ENCODE measurements at regions not wholly inside any gene's neighbourhood (a gene's known extent, or its start where the extent isn't known, plus 50 kb on each side); places are given as distances from the start of the nearest gene placed in this dataset.

DNA sequence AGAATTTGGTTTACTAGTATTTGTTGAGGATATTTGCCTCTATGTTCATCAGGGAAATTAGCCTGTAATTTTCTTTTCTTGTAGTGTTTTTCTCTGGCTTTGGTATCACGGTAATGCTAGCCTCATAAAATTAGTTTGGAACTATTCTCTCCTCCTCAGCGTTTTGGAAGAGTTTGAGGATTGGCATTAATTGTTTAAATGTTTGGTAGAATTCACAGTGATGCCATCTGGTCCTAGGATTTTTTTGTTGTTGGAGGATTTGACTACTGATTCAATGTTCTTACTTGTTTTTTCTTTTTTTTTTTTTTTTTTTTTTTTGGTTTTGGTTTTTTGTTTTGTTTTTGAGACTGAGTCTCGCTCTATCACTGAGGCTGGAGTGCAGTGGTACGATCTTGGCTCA, 156.2 kb upstream of the BTBD3 start:
- FAIRE-seq (no peak), DNase-seq (ENCODE audit: insufficient read length, low spot score) (no peak)
- TF ChIP-seq PAX5 (IDR thresholded peaks at IDR 0.05; ENCODE audit: insufficient read depth, low read length, severe bottlenecking) (no peak), POLR2A (IDR thresholded peaks at IDR 0.05; ENCODE audit: low read depth, low read length) (no peak), SPI1 (IDR thresholded peaks at IDR 0.05; ENCODE audit: low read depth, low read length) (no peak), POU2F2 (IDR thresholded peaks at IDR 0.05; ENCODE audit: low read depth, low read length) (no peak), TAF1 (IDR thresholded peaks at IDR 0.05; ENCODE audit: low read depth, low read length) (no peak), POLR2AphosphoS5 (IDR thresholded peaks at IDR 0.05; ENCODE audit: low read depth, low read length) (no peak)

DNA sequence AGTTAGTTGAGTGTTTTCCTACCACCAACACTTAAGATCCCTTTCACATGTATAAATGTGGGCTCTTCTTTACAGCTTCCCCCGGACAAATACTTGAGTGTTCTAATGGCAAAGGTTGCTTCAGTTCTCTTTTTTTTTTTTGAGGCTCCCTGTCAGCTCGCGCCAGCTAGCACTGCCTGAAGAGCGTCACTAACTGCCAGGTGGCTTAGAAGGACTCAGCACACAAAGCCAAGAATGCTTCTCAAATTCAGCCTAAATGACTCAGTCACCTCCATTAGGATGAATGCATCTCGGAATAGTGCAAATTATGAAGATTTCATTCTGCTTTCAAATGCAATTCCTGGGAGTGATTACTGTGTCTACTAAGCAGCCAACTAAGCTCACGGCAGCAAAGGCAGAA, 150.7 kb upstream of the BTBD3 start:
- no peak for DNase-seq (ENCODE audit: insufficient read length, low spot score)
- TF ChIP-seq TAF1 (IDR thresholded peaks at IDR 0.05; ENCODE audit: low read depth, low read length) (no peak), POU2F2 (IDR thresholded peaks at IDR 0.05; ENCODE audit: low read depth, low read length) (no peak), SPI1 (IDR thresholded peaks at IDR 0.05; ENCODE audit: low read depth, low read length) (no peak), PAX5 (IDR thresholded peaks at IDR 0.05; ENCODE audit: insufficient read depth, low read length, severe bottlenecking) (no peak), POLR2AphosphoS5 (IDR thresholded peaks at IDR 0.05; ENCODE audit: low read depth, low read length) (no peak), POLR2A (IDR thresholded peaks at IDR 0.05; ENCODE audit: low read depth, low read length) (no peak)

DNA sequence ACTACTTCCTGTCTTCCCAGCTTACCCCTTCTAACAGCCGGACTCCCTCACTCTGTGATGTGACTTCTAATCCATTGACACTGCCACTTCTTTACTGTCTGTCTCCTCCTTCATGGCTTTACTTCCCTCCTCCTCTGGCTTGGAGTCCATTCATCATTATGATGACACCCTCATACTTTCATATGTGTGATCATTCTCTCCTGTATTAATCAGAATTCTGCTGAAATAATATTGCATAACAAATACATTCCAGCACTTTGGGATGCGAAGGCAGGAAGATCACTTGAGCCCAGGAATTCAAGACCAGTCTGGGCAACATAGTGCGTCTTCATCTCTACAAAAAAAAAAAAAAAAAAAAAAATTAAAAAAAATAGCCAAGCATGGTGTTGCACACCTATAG, 147.9 kb upstream of the BTBD3 start:
- TF ChIP-seq POLR2A (IDR thresholded peaks at IDR 0.05; ENCODE audit: low read depth, low read length): no peak
- TF ChIP-seq PAX5 (IDR thresholded peaks at IDR 0.05; ENCODE audit: insufficient read depth, low read length, severe bottlenecking): no peak
- no peak for TF ChIP-seq POU2F2 (IDR thresholded peaks at IDR 0.05; ENCODE audit: low read depth, low read length)
- no peak for TF ChIP-seq TAF1 (IDR thresholded peaks at IDR 0.05; ENCODE audit: low read depth, low read length)
- DNase-seq (ENCODE audit: insufficient read length, low spot score) (no peak), FAIRE-seq (no peak)

More for the DNA sequence above, 150.7 kb upstream of the BTBD3 start:
- no peak for FAIRE-seq

DNA sequence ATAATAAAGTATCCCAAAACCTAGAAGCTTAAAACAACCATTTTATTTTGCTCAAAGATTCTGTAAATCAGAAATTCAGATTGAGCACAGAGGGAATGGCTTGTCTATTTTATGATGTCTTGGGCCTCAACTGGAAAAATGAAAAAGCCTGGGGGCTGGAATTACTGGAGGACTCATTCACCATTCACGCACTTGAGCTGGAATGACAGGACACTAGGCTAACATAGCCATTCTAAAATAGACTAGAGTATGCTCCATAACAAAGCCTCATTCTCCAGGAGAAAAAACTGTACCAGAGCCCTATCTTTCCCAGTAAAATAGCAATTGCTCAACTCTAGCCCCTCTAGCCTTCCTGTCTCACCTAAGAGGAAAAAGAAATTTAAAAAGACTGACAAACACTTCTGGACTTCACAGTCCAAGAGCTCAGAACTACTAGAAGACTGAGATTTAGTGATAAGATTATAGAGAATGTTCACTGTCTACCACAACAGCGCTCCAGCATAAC, 145.4 kb upstream of the BTBD3 start:
- TF ChIP-seq SPI1 (IDR thresholded peaks at IDR 0.05; ENCODE audit: low read depth, low read length) (no peak), POU2F2 (IDR thresholded peaks at IDR 0.05; ENCODE audit: low read depth, low read length) (no peak), POLR2AphosphoS5 (IDR thresholded peaks at IDR 0.05; ENCODE audit: low read depth, low read length) (no peak), PAX5 (IDR thresholded peaks at IDR 0.05; ENCODE audit: insufficient read depth, low read length, severe bottlenecking) (no peak), TAF1 (IDR thresholded peaks at IDR 0.05; ENCODE audit: low read depth, low read length) (no peak), POLR2A (IDR thresholded peaks at IDR 0.05; ENCODE audit: low read depth, low read length) (no peak)
- DNase-seq (ENCODE audit: insufficient read length, low spot score) (no peak), FAIRE-seq (no peak)

DNA sequence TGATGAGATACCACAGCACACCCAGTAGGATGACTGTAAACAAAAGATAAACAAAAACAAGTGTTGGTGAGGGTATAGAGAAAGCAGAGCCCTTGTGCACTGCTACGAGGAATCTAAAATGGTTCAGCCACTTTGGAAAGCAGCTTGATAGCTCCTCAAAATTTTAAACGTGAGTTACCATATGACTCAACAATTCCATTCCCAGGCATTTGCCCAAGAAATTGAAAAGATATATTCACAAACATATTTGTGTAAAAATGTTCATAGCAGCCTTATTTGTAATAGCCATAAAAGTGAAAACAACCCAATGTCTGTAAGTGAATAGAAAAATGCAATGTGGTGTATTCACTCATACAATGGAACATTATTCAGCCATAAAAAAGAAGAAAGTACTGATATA, 141.0 kb upstream of the BTBD3 start:
- DNase-seq (ENCODE audit: insufficient read length, low spot score): no peak
- no peak for TF ChIP-seq SPI1 (IDR thresholded peaks at IDR 0.05; ENCODE audit: low read depth, low read length)
- TF ChIP-seq POLR2A (IDR thresholded peaks at IDR 0.05; ENCODE audit: low read depth, low read length): no peak
- no peak for TF ChIP-seq POLR2AphosphoS5 (IDR thresholded peaks at IDR 0.05; ENCODE audit: low read depth, low read length)
- TF ChIP-seq TAF1 (IDR thresholded peaks at IDR 0.05; ENCODE audit: low read depth, low read length): no peak
- no peak for TF ChIP-seq POU2F2 (IDR thresholded peaks at IDR 0.05; ENCODE audit: low read depth, low read length)
- no peak for TF ChIP-seq PAX5 (IDR thresholded peaks at IDR 0.05; ENCODE audit: insufficient read depth, low read length, severe bottlenecking)
- no peak for FAIRE-seq

DNA sequence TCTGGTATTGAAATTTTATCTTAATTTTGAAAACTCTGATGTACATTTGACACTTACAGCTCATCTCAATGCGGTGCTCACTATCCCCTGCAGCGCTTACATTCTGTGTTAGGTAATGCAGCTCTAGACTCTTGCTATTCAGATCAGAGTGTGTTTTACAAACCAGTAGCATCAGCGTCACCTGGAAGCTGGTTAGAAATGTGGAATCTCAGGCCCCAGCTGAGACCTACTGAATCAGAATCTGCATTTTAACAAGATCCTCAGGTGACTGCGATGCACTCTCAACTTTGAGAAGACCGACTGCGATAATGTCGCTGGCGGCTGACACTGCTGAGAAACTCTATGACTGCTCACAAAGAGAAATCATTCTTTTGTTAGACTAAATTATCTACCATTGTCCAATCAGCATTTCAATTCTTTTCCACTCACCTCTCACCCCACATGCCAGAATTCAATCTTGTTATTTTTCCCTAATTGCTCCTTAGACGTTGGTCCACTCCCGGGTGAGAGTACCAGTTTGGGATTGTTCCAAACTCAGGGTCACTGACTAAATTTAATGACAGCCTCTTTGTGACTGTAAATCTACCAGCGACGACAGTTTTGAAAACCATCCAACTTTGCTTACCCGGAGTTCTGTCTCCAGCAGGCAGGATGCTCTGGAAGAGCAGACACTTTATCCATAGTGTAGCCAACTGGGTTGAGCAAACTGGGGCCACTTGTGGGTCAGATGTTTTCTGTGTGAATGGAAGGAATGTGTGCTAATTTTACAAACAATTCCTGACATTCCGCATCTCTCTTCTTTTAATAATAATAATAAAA, 140.1 kb upstream of the BTBD3 start:
- no peak for FAIRE-seq
- TF ChIP-seq POLR2A (IDR thresholded peaks at IDR 0.05; ENCODE audit: low read depth, low read length): no peak

DNA sequence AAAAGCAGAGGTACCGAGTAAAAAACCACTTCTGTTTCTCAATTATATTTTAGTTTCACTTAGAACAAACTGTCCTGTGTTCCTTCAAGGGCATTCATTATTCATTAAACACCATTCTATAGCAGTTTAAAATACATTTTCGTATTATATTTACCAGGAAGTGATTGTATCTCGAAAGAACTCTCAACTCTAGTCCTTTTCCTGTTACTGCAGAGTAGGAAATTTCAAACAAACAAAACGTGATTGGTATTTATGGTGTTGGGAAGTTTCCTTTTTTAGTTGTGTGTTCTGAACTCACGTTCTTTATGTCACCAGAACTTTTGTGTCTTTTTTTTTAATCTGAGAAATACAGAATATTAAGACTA, 139.5 kb upstream of the BTBD3 start:
- DNase-seq (ENCODE audit: insufficient read length, low spot score) (no peak), FAIRE-seq (no peak)
- TF ChIP-seq POLR2AphosphoS5 (IDR thresholded peaks at IDR 0.05; ENCODE audit: low read depth, low read length) (no peak), PAX5 (IDR thresholded peaks at IDR 0.05; ENCODE audit: insufficient read depth, low read length, severe bottlenecking) (no peak), POLR2A (IDR thresholded peaks at IDR 0.05; ENCODE audit: low read depth, low read length) (no peak), TAF1 (IDR thresholded peaks at IDR 0.05; ENCODE audit: low read depth, low read length) (no peak), SPI1 (IDR thresholded peaks at IDR 0.05; ENCODE audit: low read depth, low read length) (no peak), POU2F2 (IDR thresholded peaks at IDR 0.05; ENCODE audit: low read depth, low read length) (no peak)

More for the DNA sequence above, 140.1 kb upstream of the BTBD3 start:
- DNase-seq (ENCODE audit: insufficient read length, low spot score): no peak

DNA sequence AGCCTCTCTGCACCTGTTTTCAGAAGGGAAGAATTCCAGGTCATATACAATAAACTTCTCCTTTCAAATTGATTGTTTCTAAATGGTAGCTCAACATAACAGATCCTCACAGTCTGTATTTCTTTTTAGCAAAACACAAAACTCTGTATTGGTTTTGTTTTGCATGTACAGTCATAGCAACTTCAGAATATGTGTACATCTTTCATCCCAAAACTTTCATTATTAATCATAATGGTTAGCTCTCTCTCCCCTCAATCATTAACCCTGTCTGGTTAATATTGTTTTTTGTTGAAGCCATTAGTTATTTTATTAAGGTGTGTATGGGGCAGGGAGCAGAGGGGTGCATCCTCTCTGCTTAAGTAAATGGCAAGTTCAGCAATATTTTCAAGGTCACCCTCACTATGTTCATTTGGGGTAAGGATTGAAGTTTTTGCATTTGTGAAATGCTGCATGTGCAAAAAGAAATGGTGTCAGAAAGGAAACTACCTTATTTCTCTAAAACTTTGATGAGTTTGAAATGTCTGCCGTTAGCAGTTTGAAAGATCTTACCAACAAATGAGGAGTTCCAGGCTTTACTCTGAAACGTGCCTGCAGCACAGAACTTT, 136.8 kb upstream of the BTBD3 start:
- FAIRE-seq (no peak), DNase-seq (ENCODE audit: insufficient read length, low spot score) (no peak)
- TF ChIP-seq SPI1 (IDR thresholded peaks at IDR 0.05; ENCODE audit: low read depth, low read length) (no peak), POU2F2 (IDR thresholded peaks at IDR 0.05; ENCODE audit: low read depth, low read length) (no peak), PAX5 (IDR thresholded peaks at IDR 0.05; ENCODE audit: insufficient read depth, low read length, severe bottlenecking) (no peak), TAF1 (IDR thresholded peaks at IDR 0.05; ENCODE audit: low read depth, low read length) (no peak), POLR2A (IDR thresholded peaks at IDR 0.05; ENCODE audit: low read depth, low read length) (no peak), POLR2AphosphoS5 (IDR thresholded peaks at IDR 0.05; ENCODE audit: low read depth, low read length) (no peak)

DNA sequence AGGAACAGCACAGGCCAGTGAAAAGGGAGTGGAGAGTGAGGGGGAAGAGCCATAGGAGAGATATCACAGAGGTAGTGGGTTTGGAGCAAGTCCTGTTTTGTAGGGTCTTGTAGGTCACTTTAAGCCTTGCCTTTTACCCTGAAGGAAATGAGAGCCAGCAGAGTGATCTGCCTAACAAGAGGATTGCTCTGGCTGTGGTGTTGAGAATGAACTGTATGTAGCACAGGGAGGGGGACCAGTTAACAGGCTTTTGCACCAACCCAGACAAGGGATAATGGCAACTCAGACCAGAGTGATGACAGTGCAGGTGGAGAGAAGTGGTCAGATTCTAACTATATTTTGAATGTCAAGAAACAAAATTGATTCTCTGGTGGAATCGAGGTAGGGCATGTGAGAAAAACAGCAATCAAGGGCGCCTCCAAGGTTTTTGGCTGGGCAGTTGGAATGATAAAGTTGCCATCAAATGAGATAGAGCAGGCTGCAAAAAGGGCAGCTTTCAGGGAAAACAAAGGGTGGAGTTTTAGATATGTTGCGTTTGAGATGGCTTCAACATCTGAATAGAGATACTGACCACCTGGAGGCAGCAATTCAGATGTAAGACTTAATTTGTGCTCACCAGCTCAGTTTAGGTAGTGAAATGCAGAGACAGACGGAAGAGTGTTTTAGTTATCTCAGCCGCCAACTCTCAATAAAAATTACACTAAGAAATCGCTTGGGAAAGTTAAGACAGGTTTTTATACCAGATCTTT, 134.4 kb upstream of the BTBD3 start:
- TF ChIP-seq TAF1 (IDR thresholded peaks at IDR 0.05; ENCODE audit: low read depth, low read length): no peak
- no peak for TF ChIP-seq POLR2AphosphoS5 (IDR thresholded peaks at IDR 0.05; ENCODE audit: low read depth, low read length)
- no peak for TF ChIP-seq PAX5 (IDR thresholded peaks at IDR 0.05; ENCODE audit: insufficient read depth, low read length, severe bottlenecking)
- no peak for TF ChIP-seq SPI1 (IDR thresholded peaks at IDR 0.05; ENCODE audit: low read depth, low read length)
- no peak for TF ChIP-seq POLR2A (IDR thresholded peaks at IDR 0.05; ENCODE audit: low read depth, low read length)
- no peak for TF ChIP-seq POU2F2 (IDR thresholded peaks at IDR 0.05; ENCODE audit: low read depth, low read length)
- FAIRE-seq (no peak), DNase-seq (ENCODE audit: insufficient read length, low spot score) (no peak)
